WTC11 (cell line): ENCODE measurements at regions not wholly inside any gene's neighbourhood (a gene's known extent, or its start where the extent isn't known, plus 50 kb on each side); places are given as distances from the start of the nearest gene placed in this dataset.

Experiments used
- ATAC-seq: fragments of 200-7000 bp; cut with Tn5 transposase; 2 replicates; pipeline ENCODE4 v1.10.0; 2021; ENCODE audit warnings: mild to moderate bottlenecking, moderate library complexity
- CTCF ChIA-PET: fragments of 300-600 bp; sonication (Branson Sonifier 250); formaldehyde crosslinking; loops from one replicate; lab custom pipeline; 2021; ENCODE audit warnings: antibody characterized with exemption; lab: Charles Lee
- POLR2A ChIA-PET: fragments of 350-600 bp; sonication (Branson Sonifier 250); formaldehyde crosslinking; loops from one replicate; lab custom pipeline; 2021; ENCODE audit warnings: antibody characterized with exemption; lab: Charles Lee
- DNase-seq: peaks from one replicate; pipeline ENCODE4 v3.0.0; 2021; ENCODE audit warnings: low spot score
- H3K27ac Mint-ChIP-seq: 2 replicates; pipeline ENCODE4 v1.8.0; 2021; ENCODE audit warnings: mixed read lengths
- H3K27me3 Mint-ChIP-seq: 2 replicates; pipeline ENCODE4 v1.8.0; 2021; ENCODE audit warnings: low read depth, mild to moderate bottlenecking, moderate library complexity, mixed read lengths
- H3K36me3 Mint-ChIP-seq: 2 replicates; pipeline ENCODE4 v1.8.0; 2021; ENCODE audit warnings: mixed read lengths
- H3K4me1 Mint-ChIP-seq: 2 replicates; pipeline ENCODE4 v1.8.0; 2022; ENCODE audit warnings: mixed read lengths
- H3K4me3 Mint-ChIP-seq: 2 replicates; pipeline ENCODE4 v1.8.0; 2021; ENCODE audit warnings: mild to moderate bottlenecking, moderate library complexity, mixed read lengths
- H3K9me3 Mint-ChIP-seq: 2 replicates; pipeline ENCODE4 v1.8.0; 2021; ENCODE audit warnings: mixed read lengths
- ARID4B ChIP-seq: sonication (generic); formaldehyde crosslinking; IDR thresholded peaks from 2 replicates; pipeline ENCODE4 v1.8.0; 2023; ENCODE audit warnings: missing genetic modification reagents, mild to moderate bottlenecking, borderline replicate concordance
- CREM ChIP-seq: sonication (generic); formaldehyde crosslinking; IDR thresholded peaks from 2 replicates; pipeline ENCODE4 v1.8.1; 2022; ENCODE audit warnings: mild to moderate bottlenecking, missing genetic modification reagents, moderate library complexity
- ELF4 ChIP-seq: sonication (generic); formaldehyde crosslinking; IDR thresholded peaks from 2 replicates; pipeline ENCODE4 v1.8.1; 2022; ENCODE audit warnings: low read depth, mild to moderate bottlenecking, moderate library complexity, missing genetic modification reagents
- FOXK1 ChIP-seq: sonication (generic); formaldehyde crosslinking; IDR thresholded peaks from 2 replicates; pipeline ENCODE4 v1.8.0; 2022; ENCODE audit warnings: mild to moderate bottlenecking, moderate library complexity, missing genetic modification reagents
- HMGA2 ChIP-seq: fragments of 250-450 bp; sonication (Bioruptor Pico); IDR thresholded peaks from 2 replicates; pipeline ENCODE4 v1.4.0; 2021; ENCODE audit warnings: mild to moderate bottlenecking, moderate library complexity
- HMGXB4 ChIP-seq: sonication (generic); formaldehyde crosslinking; IDR thresholded peaks from 2 replicates; pipeline ENCODE4 v1.8.1; 2023; ENCODE audit warnings: mild to moderate bottlenecking, moderate library complexity, missing genetic modification reagents
- IRF1 ChIP-seq: sonication (generic); formaldehyde crosslinking; IDR thresholded peaks from 2 replicates; pipeline ENCODE4 v1.8.0; 2023; ENCODE audit warnings: missing genetic modification reagents
- NFYB ChIP-seq: sonication (generic); formaldehyde crosslinking; conservative IDR thresholded peaks from 2 replicates; pipeline ENCODE4 v1.8.0; 2022; ENCODE audit warnings: low read depth, missing genetic modification reagents
- PRRX2 ChIP-seq: fragments of 250-450 bp; sonication (Bioruptor Pico); IDR thresholded peaks from 2 replicates; pipeline ENCODE4 v1.8.0; 2021; ENCODE audit warnings: mild to moderate bottlenecking
- RORB ChIP-seq: fragments of 250-450 bp; sonication (Bioruptor Pico); IDR thresholded peaks from 2 replicates; pipeline ENCODE4 v1.9.0; 2021; ENCODE audit warnings: mild to moderate bottlenecking
- TP53 ChIP-seq: sonication (generic); formaldehyde crosslinking; IDR thresholded peaks from 2 replicates; pipeline ENCODE4 v1.8.1; 2023; ENCODE audit warnings: mild to moderate bottlenecking, missing genetic modification reagents
- ZNF138 ChIP-seq: sonication (generic); formaldehyde crosslinking; conservative IDR thresholded peaks from 2 replicates; pipeline ENCODE4 v1.8.1; 2022; ENCODE audit warnings: mild to moderate bottlenecking, moderate library complexity, missing genetic modification reagents
- TF ChIP-seq, protein P1 (sequence below): fragments of 250-450 bp; sonication (Bioruptor Pico); conservative IDR thresholded peaks from 2 replicates; pipeline ENCODE4 v1.9.0; 2021; ENCODE audit warnings: mild to moderate bottlenecking
- TF ChIP-seq, protein P2 (sequence below): sonication (generic); formaldehyde crosslinking; IDR thresholded peaks from 2 replicates; pipeline ENCODE4 v1.8.1; 2022; ENCODE audit warnings: mild to moderate bottlenecking, missing genetic modification reagents, moderate library complexity, borderline replicate concordance
- TF ChIP-seq, protein P3 (sequence below): fragments of 200-600 bp; IDR thresholded peaks from 2 replicates; pipeline ENCODE4 v1.8.0; 2022; ENCODE audit warnings: antibody characterized with exemption

DNA sequence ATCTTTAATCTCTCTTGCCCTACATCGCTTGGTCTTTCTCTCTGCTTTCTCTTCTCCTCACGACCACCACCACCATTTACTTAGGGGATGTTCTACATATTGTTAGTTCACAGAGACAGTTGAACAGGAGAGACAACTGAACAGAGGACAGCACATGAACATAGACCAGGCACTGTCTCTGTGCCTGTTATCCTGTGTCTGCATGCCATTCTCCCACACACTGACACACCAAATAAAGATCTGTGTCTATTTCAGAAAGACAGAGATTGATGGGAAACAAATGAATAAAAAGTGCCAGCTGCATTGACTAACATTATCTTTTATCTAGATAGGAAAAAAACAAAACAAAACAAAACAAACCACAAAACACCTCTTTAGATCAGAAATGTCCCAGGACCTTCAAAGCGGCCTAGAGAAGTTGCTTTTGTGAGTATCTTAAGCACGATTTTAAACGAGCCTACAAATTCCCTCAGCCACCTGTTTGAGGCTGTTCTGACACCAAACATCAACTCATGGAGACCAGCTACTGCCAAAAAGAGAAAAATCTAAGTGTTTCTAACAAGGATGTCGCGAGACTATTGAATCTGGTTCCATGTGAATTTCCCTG, 77.6 kb upstream of the PARP11 start (continued):
- TF ChIP-seq ARID4B (CRISPR knock-in tag) (no peak), NFYB (CRISPR knock-in tag) (no peak), ELF4 (CRISPR knock-in tag) (no peak), HMGA2 (no peak)
- TF ChIP-seq, all 79 proteins: peak for 0

- ATAC-seq (no peak), DNase-seq (no peak)
- H3K27me3 Mint-ChIP-seq, result peaks cover 44% of the 10 kb centered on the region
- H3K4me3 Mint-ChIP-seq, result no peak overlapping the region
- CTCF ChIA-PET, result interaction anchor here (1.3 kb wide), 1 partner anchor 16 kb away, joined by 3 read pairs; no protein-coding TSS in a partner anchor
- POLR2A ChIA-PET, result interaction anchor here (1.0 kb wide), 1 partner anchor 26 kb away, joined by 3 read pairs; no protein-coding TSS in a partner anchor
- H3K36me3 Mint-ChIP-seq, result no peaks in the 10 kb centered on the region
- peaks cover 6% of the 10 kb centered on the region; the same call in 1 of the 2 replicates for H3K9me3 Mint-ChIP-seq
- H3K27ac Mint-ChIP-seq, result no peak overlapping the region
- TF ChIP-seq HMGXB4 (CRISPR knock-in tag), result no peak
- TF ChIP-seq, protein P1, sequence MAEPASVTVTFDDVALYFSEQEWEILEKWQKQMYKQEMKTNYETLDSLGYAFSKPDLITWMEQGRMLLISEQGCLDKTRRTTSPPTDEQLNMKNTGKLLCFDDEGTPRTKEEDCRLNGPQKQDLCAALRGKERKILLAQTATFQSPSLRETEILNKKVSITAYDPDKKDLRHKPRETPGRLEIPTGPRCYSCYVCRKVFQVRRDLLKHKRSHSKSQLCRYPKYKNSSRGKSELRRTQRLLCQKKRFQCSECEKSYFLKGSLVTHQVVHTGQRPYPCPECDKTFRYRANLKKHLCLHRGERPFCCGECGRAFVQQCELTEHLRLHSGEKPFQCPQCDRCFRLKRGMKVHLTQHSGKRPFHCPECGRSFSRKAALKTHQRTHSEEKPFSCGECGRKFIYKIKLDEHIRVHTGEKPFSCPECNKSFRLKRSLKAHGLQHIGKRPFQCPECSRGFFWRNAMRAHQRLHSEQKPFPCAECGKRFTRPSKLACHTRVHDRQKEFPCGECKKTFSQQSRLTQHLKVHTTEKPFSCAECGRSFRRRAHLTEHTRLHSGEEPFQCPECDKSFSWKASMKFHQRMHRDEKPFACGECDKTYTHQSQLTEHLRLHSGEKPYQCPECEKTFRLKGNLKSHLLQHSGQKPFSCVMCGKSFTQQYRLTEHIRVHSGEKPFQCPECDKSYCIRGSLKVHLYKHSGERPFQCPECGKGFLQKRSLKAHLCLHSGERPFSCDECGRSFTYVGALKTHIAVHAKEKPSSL (CRISPR knock-in tag), result no peak
- TF ChIP-seq RORB (CRISPR knock-in tag), result no peak
- TF ChIP-seq FOXK1, result no peak
- no peak for TF ChIP-seq ZNF138 (CRISPR knock-in tag)
- TF ChIP-seq, protein P2, sequence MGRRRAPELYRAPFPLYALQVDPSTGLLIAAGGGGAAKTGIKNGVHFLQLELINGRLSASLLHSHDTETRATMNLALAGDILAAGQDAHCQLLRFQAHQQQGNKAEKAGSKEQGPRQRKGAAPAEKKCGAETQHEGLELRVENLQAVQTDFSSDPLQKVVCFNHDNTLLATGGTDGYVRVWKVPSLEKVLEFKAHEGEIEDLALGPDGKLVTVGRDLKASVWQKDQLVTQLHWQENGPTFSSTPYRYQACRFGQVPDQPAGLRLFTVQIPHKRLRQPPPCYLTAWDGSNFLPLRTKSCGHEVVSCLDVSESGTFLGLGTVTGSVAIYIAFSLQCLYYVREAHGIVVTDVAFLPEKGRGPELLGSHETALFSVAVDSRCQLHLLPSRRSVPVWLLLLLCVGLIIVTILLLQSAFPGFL (CRISPR knock-in tag), result no peak
- TF ChIP-seq PRRX2 (CRISPR knock-in tag), result no peak
- TF ChIP-seq CREM (CRISPR knock-in tag), result no peak
- TF ChIP-seq, protein P3, sequence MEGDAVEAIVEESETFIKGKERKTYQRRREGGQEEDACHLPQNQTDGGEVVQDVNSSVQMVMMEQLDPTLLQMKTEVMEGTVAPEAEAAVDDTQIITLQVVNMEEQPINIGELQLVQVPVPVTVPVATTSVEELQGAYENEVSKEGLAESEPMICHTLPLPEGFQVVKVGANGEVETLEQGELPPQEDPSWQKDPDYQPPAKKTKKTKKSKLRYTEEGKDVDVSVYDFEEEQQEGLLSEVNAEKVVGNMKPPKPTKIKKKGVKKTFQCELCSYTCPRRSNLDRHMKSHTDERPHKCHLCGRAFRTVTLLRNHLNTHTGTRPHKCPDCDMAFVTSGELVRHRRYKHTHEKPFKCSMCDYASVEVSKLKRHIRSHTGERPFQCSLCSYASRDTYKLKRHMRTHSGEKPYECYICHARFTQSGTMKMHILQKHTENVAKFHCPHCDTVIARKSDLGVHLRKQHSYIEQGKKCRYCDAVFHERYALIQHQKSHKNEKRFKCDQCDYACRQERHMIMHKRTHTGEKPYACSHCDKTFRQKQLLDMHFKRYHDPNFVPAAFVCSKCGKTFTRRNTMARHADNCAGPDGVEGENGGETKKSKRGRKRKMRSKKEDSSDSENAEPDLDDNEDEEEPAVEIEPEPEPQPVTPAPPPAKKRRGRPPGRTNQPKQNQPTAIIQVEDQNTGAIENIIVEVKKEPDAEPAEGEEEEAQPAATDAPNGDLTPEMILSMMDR, result no peak
- TF ChIP-seq TP53 (CRISPR knock-in tag), result no peak
- no peak for TF ChIP-seq IRF1 (CRISPR knock-in tag)
- peaks cover 37% of the 10 kb centered on the region for H3K4me1 Mint-ChIP-seq
Measured at GRCh38 chr12:3947781-3948180, 74.6 kb upstream of the PARP11 start.
